Endothelial cell of umbilical vein (primary cell): ENCODE measurements at regions not wholly inside any gene's neighbourhood (a gene's known extent, or its start where the extent isn't known, plus 50 kb on each side); places are given as distances from the start of the nearest gene placed in this dataset.

Source experiments
- BruUV-seq: library from RNA; stranded (reverse); fragments of 400-500 nt; replicated peaks from 2 replicates; lab custom pipeline; 2021; lab: Mats Ljungman, UMichigan
- CTCF ChIA-PET: fragments of 300-600, 350-600 bp; sonication (Branson Sonifier 250); formaldehyde crosslinking; loops from one replicate; lab custom pipeline; 2021; ENCODE audit warnings: antibody characterized with exemption, inconsistent platforms; lab: Charles Lee
- POLR2A ChIA-PET: fragments of 300-600, 350-600 bp; sonication (Branson Sonifier 250); formaldehyde crosslinking; loops from one replicate; lab custom pipeline; 2021; ENCODE audit warnings: antibody characterized with exemption, inconsistent platforms; lab: Charles Lee
- DNase-seq: peaks from one replicate; pipeline ENCODE4 v3.0.0-alpha.2; 2011; ENCODE audit warnings: low read depth, low spot score
- FAIRE-seq: peaks from 2 replicates; lab custom pipeline; 2011; peaks lifted over from hg19 to GRCh38; lab: Jason Lieb, UNC
- H2AFZ ChIP-seq: 2 replicates; pipeline ENCODE4 v1.6.0; 2012; ENCODE audit warnings: low read depth, low read length, control low read depth, inconsistent platforms
- H3K27ac ChIP-seq: 2 replicates; pipeline ENCODE4 v1.5.1; 2011; ENCODE audit warnings: low read depth, mild to moderate bottlenecking, control low read depth, low read length, moderate library complexity; ENCODE audit not compliant: insufficient read depth
- H3K27me3 ChIP-seq, 2 experiments: 2 replicates each; pipeline versions ENCODE4 v1.6.0 to v1.6.1; 2011; ENCODE audit warnings: low read length in 2 of 2, mixed read lengths in 1 of 2; ENCODE audit not compliant: control insufficient read depth in 2 of 2, insufficient read depth in 2 of 2
- H3K36me3 ChIP-seq, 2 experiments: 2 replicates in 1 of 2; 3 replicates in 1 of 2; pipeline ENCODE4 v1.5.1; 2011; ENCODE audit warnings: low read length in 2 of 2, mild to moderate bottlenecking in 1 of 2, moderate library complexity in 1 of 2; ENCODE audit not compliant: control insufficient read depth in 2 of 2, insufficient read depth in 2 of 2; ENCODE audit errors: extremely low read depth in 1 of 2
- H3K4me1 ChIP-seq: 3 replicates; pipeline ENCODE4 v1.5.1; 2011; ENCODE audit warnings: mild to moderate bottlenecking, low read length; ENCODE audit not compliant: control insufficient read depth, insufficient read depth; ENCODE audit errors: extremely low read depth
- H3K4me2 ChIP-seq: 2 replicates; pipeline ENCODE4 v1.6.1; 2011; ENCODE audit warnings: low read length, control low read depth, mixed read lengths; ENCODE audit not compliant: insufficient read depth
- H3K4me3 ChIP-seq, 3 experiments: fragments of 200-600 bp in 1 of 3; sonication (generic), shearing (Covaris generic) in 1 of 3; replicated peaks in 1 of 3; 2 replicates each; pipeline ENCODE4 v1.5.1; 2011 to 2016; ENCODE audit warnings: control low read depth in 3 of 3, low read length in 3 of 3, mild to moderate bottlenecking in 2 of 3, inconsistent platforms in 1 of 3, low read depth in 1 of 3, moderate library complexity in 1 of 3; ENCODE audit not compliant: insufficient read depth in 1 of 3
- H3K79me2 ChIP-seq: 2 replicates; pipeline ENCODE4 v1.6.0; 2012; ENCODE audit warnings: low read length, inconsistent platforms; ENCODE audit not compliant: control insufficient read depth, insufficient read depth
- H3K9ac ChIP-seq: replicated peaks from 2 replicates; pipeline ENCODE3; 2011; ENCODE audit warnings: low read length, control low read depth; ENCODE audit not compliant: insufficient read depth; ENCODE audit errors: extremely low read depth
- H3K9me1 ChIP-seq: replicated peaks from 3 replicates; pipeline ENCODE4 v1.6.0; 2011; ENCODE audit warnings: mild to moderate bottlenecking, low read length; ENCODE audit not compliant: control insufficient read depth, insufficient read depth; ENCODE audit errors: extremely low read depth
- H3K9me3 ChIP-seq: replicated peaks from 2 replicates; pipeline ENCODE4 v1.5.1; 2012; ENCODE audit warnings: low read length, inconsistent platforms; ENCODE audit not compliant: control insufficient read depth, insufficient read depth
- H4K20me1 ChIP-seq: replicated peaks from 2 replicates; pipeline ENCODE3; 2011; ENCODE audit warnings: mild to moderate bottlenecking, low read length; ENCODE audit not compliant: control insufficient read depth, insufficient read depth; ENCODE audit errors: extremely low read depth
- CTCF ChIP-seq, 2 donors: IDR thresholded peaks; 1 replicate in 1 of 2; 2 replicates in 1 of 2; pipeline ENCODE4 v1.5.1; 2011; ENCODE audit warnings: low read length in 2 of 2, mild to moderate bottlenecking in 2 of 2, moderate library complexity in 2 of 2, control low read depth in 1 of 2, inconsistent platforms in 1 of 2, low read depth in 1 of 2; ENCODE audit not compliant: insufficient read depth in 1 of 2; ENCODE audit errors: extremely low read depth in 1 of 2
- EZH2 ChIP-seq: IDR thresholded peaks from 2 replicates; pipeline ENCODE4 v1.6.1; 2012; ENCODE audit warnings: borderline replicate concordance, low read depth, mild to moderate bottlenecking, moderate library complexity, low read length, inconsistent platforms; ENCODE audit not compliant: severe bottlenecking
- FOS ChIP-seq: IDR thresholded peaks from 2 replicates; pipeline ENCODE4 v1.6.1; 2011; ENCODE audit warnings: mild to moderate bottlenecking, low read length, moderate library complexity, borderline replicate concordance; ENCODE audit not compliant: insufficient read depth
- GATA2 ChIP-seq: IDR thresholded peaks from 2 replicates; pipeline ENCODE4 v1.7.0; 2011; ENCODE audit warnings: low read depth, mild to moderate bottlenecking, moderate library complexity, mixed read lengths, low read length; ENCODE audit not compliant: insufficient read length, insufficient read depth
- JUN ChIP-seq: IDR thresholded peaks from 2 replicates; pipeline ENCODE4 v1.6.1; 2011; ENCODE audit warnings: borderline replicate concordance, low read depth; ENCODE audit not compliant: insufficient read length, insufficient read depth
- MAX ChIP-seq: IDR thresholded peaks from 2 replicates; pipeline ENCODE4 v1.6.1; 2011; ENCODE audit not compliant: insufficient read depth, insufficient read length
- MYC ChIP-seq: IDR thresholded peaks from one replicate; pipeline ENCODE4 v1.6.1; 2011; ENCODE audit warnings: mild to moderate bottlenecking, low read depth, low read length
- POLR2A ChIP-seq: IDR thresholded peaks from 2 replicates; pipeline ENCODE4 v1.6.1; 2012; ENCODE audit warnings: low read depth, mild to moderate bottlenecking, control low read depth, low read length
- POLR2AphosphoS5 ChIP-seq: IDR thresholded peaks from 2 replicates; pipeline ENCODE4 v1.6.1; 2012; ENCODE audit warnings: low read depth, mild to moderate bottlenecking, control low read depth, low read length, moderate library complexity; ENCODE audit not compliant: insufficient read depth
- dilution Hi-C: fragments of 300-500 bp; cut with MboI; formaldehyde crosslinking; loops from one replicate; pipeline ENCODE4 v1.15.0; 2019; ENCODE audit warnings: low sequenced_read_pairs; ENCODE audit not compliant: extremely low pct_ligation_motif_present
- intact Hi-C: fragments of 100-400 bp; cut with micrococcal nuclease; formaldehyde crosslinking; loops from one replicate; pipeline ENCODE4 v1.10.0; 2022

- no peak for FAIRE-seq
- no peaks in the 10 kb centered on the region for H3K79me2 ChIP-seq
- no peaks in the 10 kb centered on the region for H3K27me3 ChIP-seq
- H3K27ac ChIP-seq, result no peak overlapping the region
- CTCF ChIA-PET, result interaction anchor here (1.1 to 1.7 kb wide), 4 partner anchors 10 to 383 kb away, joined by 3 to 4 read pairs (median 3); no protein-coding TSS in a partner anchor
- dilution Hi-C loops (no loop called here), intact Hi-C loops (no loop called here)
- H3K4me2 ChIP-seq, result no peak overlapping the region
- H3K9me1 ChIP-seq, result no peaks in the 10 kb centered on the region
- H4K20me1 ChIP-seq, result no peaks in the 10 kb centered on the region
- no peaks in the 10 kb centered on the region for H3K9me3 ChIP-seq
- no peak for TF ChIP-seq JUN
- no peak for TF ChIP-seq MYC
- no peak for TF ChIP-seq POLR2A
- no peak for TF ChIP-seq CTCF (IDR thresholded peaks at IDR 0.05; ENCODE audit: extremely low read depth in 1 of 2, insufficient read depth in 1 of 2, low read depth in 1 of 2, low read length in 2 of 2)
- no peak for TF ChIP-seq MAX
- TF ChIP-seq GATA2, result no peak
- TF ChIP-seq POLR2AphosphoS5, result no peak
- no peak for TF ChIP-seq EZH2
- TF ChIP-seq FOS, result no peak
- POLR2A ChIA-PET, result no interaction called here
- H2AFZ ChIP-seq, result no peak overlapping the region
- no peaks in the 10 kb centered on the region for H3K4me1 ChIP-seq
- no peak for DNase-seq
- no peak overlapping the region for H3K9ac ChIP-seq
- no peaks in the 10 kb centered on the region for H3K36me3 ChIP-seq
- BruUV-seq, result no TSS peak
- H3K4me3 ChIP-seq, result no peak overlapping the region
These were observed 125.6 kb upstream of the CDC42EP3 start for GRCh38 chr2:37797081-37797480.
